PC-9 (cell line): ENCODE measurements at regions not wholly inside any gene's neighbourhood (a gene's known extent, or its start where the extent isn't known, plus 50 kb on each side); places are given as distances from the start of the nearest gene placed in this dataset.
"Not testable (repeated sequence)": the region's sequence is repeated elsewhere in the genome, so short reads cannot be mapped to it uniquely, and the experiment has no call there.

Experiments
- EZH2 ChIP-seq: fragments of 200-600 bp; sonication (generic); IDR thresholded peaks from 2 replicates; pipeline ENCODE4 v1.8.0; 2017; ENCODE audit warnings: antibody characterized with exemption, low read depth
- TF ChIP-seq, protein P1 (sequence below): fragments of 200-600 bp; sonication (generic); conservative IDR thresholded peaks from 2 replicates; pipeline ENCODE4 v1.6.1; 2017; ENCODE audit warnings: mixed run types, antibody characterized with exemption, mild to moderate bottlenecking, moderate library complexity

GRCh38 chr4:131743348-131743747, 1405.7 kb upstream of the PCDH10 start:
- TF ChIP-seq EZH2 = not testable (repeated sequence)
- TF ChIP-seq, protein P1, sequence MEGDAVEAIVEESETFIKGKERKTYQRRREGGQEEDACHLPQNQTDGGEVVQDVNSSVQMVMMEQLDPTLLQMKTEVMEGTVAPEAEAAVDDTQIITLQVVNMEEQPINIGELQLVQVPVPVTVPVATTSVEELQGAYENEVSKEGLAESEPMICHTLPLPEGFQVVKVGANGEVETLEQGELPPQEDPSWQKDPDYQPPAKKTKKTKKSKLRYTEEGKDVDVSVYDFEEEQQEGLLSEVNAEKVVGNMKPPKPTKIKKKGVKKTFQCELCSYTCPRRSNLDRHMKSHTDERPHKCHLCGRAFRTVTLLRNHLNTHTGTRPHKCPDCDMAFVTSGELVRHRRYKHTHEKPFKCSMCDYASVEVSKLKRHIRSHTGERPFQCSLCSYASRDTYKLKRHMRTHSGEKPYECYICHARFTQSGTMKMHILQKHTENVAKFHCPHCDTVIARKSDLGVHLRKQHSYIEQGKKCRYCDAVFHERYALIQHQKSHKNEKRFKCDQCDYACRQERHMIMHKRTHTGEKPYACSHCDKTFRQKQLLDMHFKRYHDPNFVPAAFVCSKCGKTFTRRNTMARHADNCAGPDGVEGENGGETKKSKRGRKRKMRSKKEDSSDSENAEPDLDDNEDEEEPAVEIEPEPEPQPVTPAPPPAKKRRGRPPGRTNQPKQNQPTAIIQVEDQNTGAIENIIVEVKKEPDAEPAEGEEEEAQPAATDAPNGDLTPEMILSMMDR = not testable (repeated sequence)
